GM12891 (cell line): ENCODE measurements at regions not wholly inside any gene's neighbourhood (a gene's known extent, or its start where the extent isn't known, plus 50 kb on each side); places are given as distances from the start of the nearest gene placed in this dataset.

Source experiments
- POLR2A ChIP-seq: IDR thresholded peaks from 2 replicates; pipeline ENCODE4 v1.6.1; 2011; ENCODE audit warnings: low read depth, low read length, control low read depth
- POLR2AphosphoS5 ChIP-seq: IDR thresholded peaks from 2 replicates; pipeline ENCODE4 v1.6.1; 2011; ENCODE audit warnings: low read depth, low read length, control low read depth
- POU2F2 ChIP-seq: IDR thresholded peaks from 2 replicates; pipeline ENCODE4 v1.6.1; 2011; ENCODE audit warnings: low read depth, mild to moderate bottlenecking, control low read depth, low read length, moderate library complexity

DNA sequence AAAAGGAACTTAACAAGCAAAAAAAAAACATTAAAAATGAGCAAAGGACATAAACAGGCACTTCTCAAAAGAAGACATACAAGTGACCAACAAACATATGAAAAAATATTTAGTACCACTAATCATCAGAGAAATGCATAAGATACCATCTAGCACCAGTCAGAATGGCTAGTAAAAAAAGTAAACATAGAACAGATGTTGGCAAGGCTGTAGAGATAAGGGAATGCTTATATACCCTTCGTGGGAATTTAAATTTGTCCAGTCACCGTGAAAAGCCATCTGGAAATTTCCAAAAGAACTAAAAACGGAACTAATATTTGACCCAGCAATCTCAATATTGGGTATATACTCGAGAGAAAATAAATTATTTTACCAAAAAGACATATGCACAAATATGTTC is 1751.3 kb upstream of the LRRTM1 start:
- no peak for TF ChIP-seq POLR2AphosphoS5
- no peak for TF ChIP-seq POU2F2
- TF ChIP-seq POLR2A = no peak
